Cardiac muscle cell (in vitro differentiated cells and primary cell): ENCODE measurements at regions not wholly inside any gene's neighbourhood (a gene's known extent, or its start where the extent isn't known, plus 50 kb on each side); places are given as distances from the start of the nearest gene placed in this dataset.

Source experiments
- DNase-seq, 2 donors: peaks; one replicate each; pipeline versions ENCODE4 v3.0.0 to v3.0.0-alpha.2; 2010 to 2017; ENCODE audit warnings: low read depth in 1 of 2, low spot score in 1 of 2
- H3K27ac ChIP-seq: fragments of 200-600 bp; sonication (generic); 2 replicates; pipeline ENCODE4 v1.5.1; 2016
- H3K27me3 ChIP-seq: fragments of 200-600 bp; sonication (generic); 2 replicates; pipeline ENCODE4 v1.6.0; 2016; ENCODE audit warnings: control low read depth
- H3K36me3 ChIP-seq: fragments of 200-600 bp; sonication (generic); 2 replicates; pipeline ENCODE4 v1.5.1; 2016; ENCODE audit warnings: control low read depth
- H3K4me1 ChIP-seq: fragments of 200-600 bp; sonication (generic); 2 replicates; pipeline ENCODE4 v1.8.1; 2017; ENCODE audit warnings: low read depth, mild to moderate bottlenecking, mixed run types
- H3K4me3 ChIP-seq: fragments of 200-600 bp; sonication (generic); 2 replicates; pipeline ENCODE4 v1.5.1; 2016; ENCODE audit warnings: mild to moderate bottlenecking
- H3K9me3 ChIP-seq: fragments of 200-600 bp; sonication (generic); 2 replicates; pipeline ENCODE4 v1.5.1; 2017; ENCODE audit warnings: low read depth, mild to moderate bottlenecking, control low read depth
- TF ChIP-seq, protein P1 (sequence below): IDR thresholded peaks from 2 replicates; pipeline ENCODE4 v1.5.1; 2012; ENCODE audit warnings: low read depth, mild to moderate bottlenecking, low read length

DNA sequence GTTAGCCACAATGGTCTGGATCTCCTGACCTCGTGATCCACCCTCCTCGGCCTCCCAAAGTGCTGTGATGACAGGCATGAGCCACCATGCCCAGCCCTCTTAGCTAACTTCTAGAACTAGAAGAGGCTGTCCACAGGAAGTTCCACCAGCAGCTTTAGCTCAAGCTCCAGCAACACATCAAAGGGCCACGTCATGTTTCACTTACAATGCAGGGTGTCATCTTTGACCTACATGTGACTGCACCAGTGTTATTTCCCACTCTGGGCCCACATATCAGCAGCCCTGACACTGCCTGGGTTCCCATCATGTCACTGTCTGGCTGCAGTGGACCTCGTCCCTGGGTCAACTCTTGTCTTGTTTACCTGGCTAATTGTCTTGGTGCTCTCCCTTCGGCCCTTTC is 147.2 kb downstream of the GRIN2B start:
- Histone ChIP-seq H3K27me3 (no peaks in the 10 kb centered on the region), H3K27ac (no peak overlapping the region), H3K9me3 (no peaks in the 10 kb centered on the region), H3K4me3 (no peak overlapping the region), H3K36me3 (no peaks in the 10 kb centered on the region), H3K4me1 (peaks cover 8% of the 10 kb centered on the region)
- TF ChIP-seq, protein P1, sequence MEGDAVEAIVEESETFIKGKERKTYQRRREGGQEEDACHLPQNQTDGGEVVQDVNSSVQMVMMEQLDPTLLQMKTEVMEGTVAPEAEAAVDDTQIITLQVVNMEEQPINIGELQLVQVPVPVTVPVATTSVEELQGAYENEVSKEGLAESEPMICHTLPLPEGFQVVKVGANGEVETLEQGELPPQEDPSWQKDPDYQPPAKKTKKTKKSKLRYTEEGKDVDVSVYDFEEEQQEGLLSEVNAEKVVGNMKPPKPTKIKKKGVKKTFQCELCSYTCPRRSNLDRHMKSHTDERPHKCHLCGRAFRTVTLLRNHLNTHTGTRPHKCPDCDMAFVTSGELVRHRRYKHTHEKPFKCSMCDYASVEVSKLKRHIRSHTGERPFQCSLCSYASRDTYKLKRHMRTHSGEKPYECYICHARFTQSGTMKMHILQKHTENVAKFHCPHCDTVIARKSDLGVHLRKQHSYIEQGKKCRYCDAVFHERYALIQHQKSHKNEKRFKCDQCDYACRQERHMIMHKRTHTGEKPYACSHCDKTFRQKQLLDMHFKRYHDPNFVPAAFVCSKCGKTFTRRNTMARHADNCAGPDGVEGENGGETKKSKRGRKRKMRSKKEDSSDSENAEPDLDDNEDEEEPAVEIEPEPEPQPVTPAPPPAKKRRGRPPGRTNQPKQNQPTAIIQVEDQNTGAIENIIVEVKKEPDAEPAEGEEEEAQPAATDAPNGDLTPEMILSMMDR = no peak
- no peak for DNase-seq

DNA sequence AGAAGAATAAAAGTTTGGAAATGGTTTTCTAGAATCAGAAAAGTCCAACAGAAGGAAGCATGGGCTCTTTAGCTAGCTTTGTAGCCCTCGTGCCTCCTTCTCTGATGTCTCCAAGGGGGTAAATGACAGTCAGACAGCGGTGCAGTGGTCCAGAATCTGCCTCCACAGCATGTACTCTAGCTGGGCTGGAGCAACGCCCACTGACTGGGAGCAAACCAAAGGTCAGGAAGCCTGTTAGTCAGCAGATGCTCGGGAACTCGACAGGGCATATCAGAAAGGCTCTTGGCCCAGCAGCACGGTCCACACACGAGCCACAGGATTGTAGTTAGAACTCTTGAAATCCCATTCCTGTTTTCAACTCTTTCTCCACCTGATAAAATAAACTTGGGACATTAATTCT is 164.3 kb downstream of the GRIN2B start:
- H3K27ac ChIP-seq = no peak overlapping the region
- H3K9me3 ChIP-seq = no peaks in the 10 kb centered on the region
- H3K4me1 ChIP-seq = no peaks in the 10 kb centered on the region
- H3K27me3 ChIP-seq = no peaks in the 10 kb centered on the region
- no peak overlapping the region for H3K4me3 ChIP-seq
- no peaks in the 10 kb centered on the region for H3K36me3 ChIP-seq
- TF ChIP-seq, protein P1 = no peak
- peak in 1 of 2 donors; percentile 2 for DNase-seq

DNA sequence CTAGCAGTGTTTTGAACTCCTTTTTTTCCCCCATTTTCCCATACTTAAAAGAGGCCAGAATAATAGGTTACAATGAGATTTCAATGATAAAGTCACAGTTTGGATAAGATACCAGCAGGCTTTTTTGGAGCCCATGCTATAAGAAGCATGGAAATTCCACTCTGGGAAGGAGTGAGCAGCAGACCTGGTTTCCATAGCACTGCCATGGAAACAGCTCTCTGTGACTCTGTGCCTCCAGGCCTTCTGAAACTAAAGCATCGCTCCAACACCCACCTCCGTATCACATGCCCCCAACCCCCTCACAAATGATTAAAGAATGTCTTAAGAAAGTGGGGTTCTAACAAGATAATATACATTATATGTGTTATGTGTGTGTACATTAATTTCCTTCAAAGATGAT is 165.0 kb downstream of the GRIN2B start:
- TF ChIP-seq, protein P1 = no peak
- peak in 1 of 2 donors; percentile 23 for DNase-seq
- H3K4me3 ChIP-seq = no peak overlapping the region

DNA sequence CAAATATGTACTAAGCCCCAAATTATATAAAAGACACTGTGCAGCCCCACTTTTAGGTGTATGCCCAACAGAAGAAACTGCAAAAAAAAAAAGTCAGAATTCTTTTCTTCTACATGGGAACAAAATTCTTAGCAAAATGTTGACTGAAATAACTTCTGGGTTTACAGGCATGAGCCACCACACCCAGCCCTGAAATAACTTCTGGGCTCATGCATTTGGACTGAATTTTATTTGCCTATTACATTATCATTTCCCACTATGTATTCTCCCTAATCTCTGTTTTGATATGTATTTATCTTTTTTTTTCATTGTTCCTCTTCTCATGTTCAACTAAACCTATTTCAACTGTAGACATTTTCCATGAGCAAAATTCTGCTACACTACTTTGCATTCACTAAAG is 169.2 kb downstream of the GRIN2B start:
- Histone ChIP-seq H3K4me1 (no peaks in the 10 kb centered on the region), H3K4me3 (no peak overlapping the region), H3K9me3 (no peaks in the 10 kb centered on the region), H3K27me3 (no peaks in the 10 kb centered on the region), H3K36me3 (no peaks in the 10 kb centered on the region), H3K27ac (no peak overlapping the region)
- no peak for DNase-seq
- TF ChIP-seq, protein P1 = no peak

More for the DNA sequence above, 165.0 kb downstream of the GRIN2B start:
- Histone ChIP-seq H3K27ac (no peak overlapping the region), H3K4me1 (no peaks in the 10 kb centered on the region), H3K36me3 (no peaks in the 10 kb centered on the region), H3K27me3 (no peaks in the 10 kb centered on the region), H3K9me3 (no peaks in the 10 kb centered on the region)

DNA sequence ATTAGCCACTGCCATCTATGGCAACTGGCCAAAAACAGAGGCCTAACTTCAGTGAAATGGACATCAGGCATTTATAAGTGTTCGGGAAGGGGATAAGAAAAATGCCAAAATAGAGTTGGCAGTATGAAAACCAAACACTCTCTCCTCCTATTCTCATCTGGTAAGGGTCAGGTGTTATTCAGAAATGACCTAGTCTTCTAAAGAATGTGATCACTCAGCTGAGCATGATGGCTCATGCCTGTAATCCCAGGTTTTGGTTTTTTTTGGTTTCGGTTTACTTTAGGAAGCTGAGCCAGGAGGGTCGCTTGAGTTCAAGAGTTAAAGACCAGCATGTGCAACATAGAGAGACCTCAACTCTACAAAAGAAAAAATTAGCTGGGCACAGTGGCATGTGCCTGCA is 170.3 kb downstream of the GRIN2B start:
- TF ChIP-seq, protein P1 = no peak
- no peaks in the 10 kb centered on the region for H3K4me1 ChIP-seq
- no peaks in the 10 kb centered on the region for H3K27me3 ChIP-seq
- no peaks in the 10 kb centered on the region for H3K36me3 ChIP-seq
- H3K9me3 ChIP-seq = no peaks in the 10 kb centered on the region
- no peak for DNase-seq
- H3K27ac ChIP-seq = no peak overlapping the region
- no peak overlapping the region for H3K4me3 ChIP-seq

DNA sequence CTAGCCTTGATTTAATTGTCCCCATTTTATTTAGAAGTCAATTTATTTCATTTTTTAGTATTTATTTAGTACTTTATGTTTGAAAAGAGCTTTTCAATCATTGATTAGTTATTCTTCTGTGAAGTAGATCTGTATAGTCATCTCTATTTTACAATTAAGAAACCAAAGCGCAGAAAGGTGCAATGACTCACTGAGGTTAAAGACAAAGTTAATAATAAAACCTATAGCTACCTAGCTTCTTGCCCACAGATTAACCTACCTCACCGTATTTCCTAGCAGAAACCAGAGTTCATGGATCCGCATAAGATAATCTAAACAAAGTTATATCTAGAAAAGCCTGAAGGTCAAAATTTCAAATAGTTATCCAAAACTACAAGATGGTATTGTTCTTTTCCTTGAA is 176.4 kb downstream of the GRIN2B start:
- H3K9me3 ChIP-seq = no peaks in the 10 kb centered on the region

More for the DNA sequence above, 176.4 kb downstream of the GRIN2B start:
- Histone ChIP-seq H3K4me3 (no peak overlapping the region), H3K27me3 (no peaks in the 10 kb centered on the region), H3K27ac (no peak overlapping the region), H3K36me3 (no peaks in the 10 kb centered on the region), H3K4me1 (no peaks in the 10 kb centered on the region)
- TF ChIP-seq, protein P1 = no peak
- no peak for DNase-seq
